GM12878 (cell line): ENCODE measurements at regions not wholly inside any gene's neighbourhood (a gene's known extent, or its start where the extent isn't known, plus 50 kb on each side); places are given as distances from the start of the nearest gene placed in this dataset.
A peak's percentile ranks its signal among the peaks of the same experiment; 100 is the strongest.

Experiments
- ATAC-seq: fragments of 200-7000 bp; cut with Tn5 transposase; 3 replicates; pipeline ENCODE4 v1.9.1; 2020; ENCODE audit warnings: mild to moderate bottlenecking, moderate library complexity
- BruUV-seq: library from RNA; stranded (reverse); fragments of 400-500 nt; replicated peaks from 2 replicates; lab custom pipeline; 2021; lab: Mats Ljungman, UMichigan
- CTCF ChIA-PET: fragments of 300-600 bp; sonication (Branson Sonifier 250); formaldehyde crosslinking; extraction: SDS; loops from one replicate; lab custom pipeline; 2021; ENCODE audit warnings: inconsistent platforms; lab: Yijun Ruan, JAX
- POLR2A ChIA-PET: fragments of 350-600 bp; formaldehyde crosslinking; extraction: SDS; loops from one replicate; lab custom pipeline; 2021; ENCODE audit warnings: inconsistent platforms; lab: Charles Lee
- RAD21 ChIA-PET: fragments of 300-600 bp; sonication (Branson Sonifier 250); formaldehyde crosslinking; loops from one replicate; lab custom pipeline; 2023; ENCODE audit warnings: antibody characterized with exemption; ENCODE audit not compliant: unreplicated experiment; lab: Charles Lee
- SMC1A ChIA-PET: fragments of 300-600 bp; sonication (Branson Sonifier 250); formaldehyde crosslinking; loops from one replicate; lab custom pipeline; 2023; ENCODE audit not compliant: unreplicated experiment, uncharacterized antibody; lab: Charles Lee
- DNase-seq: peaks from one replicate; pipeline ENCODE4 v3.0.0-alpha.2; 2011; ENCODE audit warnings: low read depth, low spot score
- FAIRE-seq: peaks from 3 replicates; lab custom pipeline; 2011; peaks lifted over from hg19 to GRCh38; lab: Jason Lieb, UNC
- H2AFZ ChIP-seq: 2 replicates; pipeline ENCODE4 v1.6.0; 2011; ENCODE audit warnings: low read depth, low read length, control low read depth; ENCODE audit not compliant: control insufficient read depth
- H3K27ac ChIP-seq: 2 replicates; pipeline ENCODE4 v1.5.1; 2011; ENCODE audit warnings: control low read depth; ENCODE audit not compliant: control insufficient read depth, insufficient read depth
- H3K27me3 ChIP-seq, 2 experiments: replicated peaks in 1 of 2; 2 replicates each; pipeline versions ENCODE4 v1.6.0 to v1.6.1; 2011; ENCODE audit warnings: low read length in 1 of 2; ENCODE audit not compliant: control insufficient read depth in 2 of 2, insufficient read depth in 2 of 2
- H3K36me3 ChIP-seq, 2 experiments: 2 replicates each; pipeline ENCODE4 v1.5.1; 2011; ENCODE audit warnings: low read length in 1 of 2; ENCODE audit not compliant: control insufficient read depth in 2 of 2, insufficient read depth in 2 of 2
- H3K4me1 ChIP-seq: 2 replicates; pipeline ENCODE4 v1.6.1; 2011; ENCODE audit warnings: mild to moderate bottlenecking, low read length, moderate library complexity, mixed read lengths; ENCODE audit not compliant: control insufficient read depth, insufficient read depth
- H3K4me2 ChIP-seq: 2 replicates; pipeline ENCODE4 v1.6.0; 2011; ENCODE audit warnings: control low read depth; ENCODE audit not compliant: control insufficient read depth, insufficient read depth
- H3K4me3 ChIP-seq: fragments of 200-600 bp; sonication (generic); 2 replicates; pipeline ENCODE4 v1.5.1; 2016
- H3K79me2 ChIP-seq: 2 replicates; pipeline ENCODE4 v1.6.0; 2011; ENCODE audit warnings: low read length; ENCODE audit not compliant: control insufficient read depth, insufficient read depth
- H3K9ac ChIP-seq: 2 replicates; pipeline ENCODE4 v1.8.0; 2011; ENCODE audit warnings: low read length, control low read depth, mixed read lengths; ENCODE audit not compliant: control insufficient read depth, insufficient read depth
- H3K9me3 ChIP-seq: replicated peaks from 3 replicates; pipeline ENCODE4 v1.5.1; 2011; ENCODE audit warnings: mild to moderate bottlenecking, low read length; ENCODE audit not compliant: control insufficient read depth, insufficient read depth
- H4K20me1 ChIP-seq: 2 replicates; pipeline ENCODE4 v1.6.0; 2011; ENCODE audit not compliant: control insufficient read depth, insufficient read depth
- ASH2L ChIP-seq: fragments of 300-600, 200-600 bp; sonication (generic); IDR thresholded peaks from 2 replicates; pipeline ENCODE4 v1.6.1; 2017; ENCODE audit warnings: low read depth, mild to moderate bottlenecking, borderline replicate concordance
- BHLHE40 ChIP-seq, 2 experiments: fragments of 450-650 bp in 1 of 2; IDR thresholded peaks; 2 replicates each; pipeline ENCODE4 v1.6.1; 2011 to 2017; ENCODE audit warnings: low read depth in 2 of 2, borderline replicate concordance in 1 of 2, improper control_type of control experiment in 1 of 2, low read length in 1 of 2, mild to moderate bottlenecking in 1 of 2
- CBX5 ChIP-seq: sonication (generic); IDR thresholded peaks from 2 replicates; pipeline ENCODE4 v1.6.1; 2016; ENCODE audit warnings: low read depth, moderate library complexity, mild to moderate bottlenecking, inconsistent platforms
- HDAC2 ChIP-seq: fragments of 200-600 bp; sonication (generic); IDR thresholded peaks from 2 replicates; pipeline ENCODE4 v1.6.1; 2017
- MTA3 ChIP-seq: IDR thresholded peaks from 2 replicates; pipeline ENCODE4 v1.6.1; 2012; ENCODE audit warnings: low read length, inconsistent platforms, borderline replicate concordance
- SREBF2 ChIP-seq: IDR thresholded peaks from 2 replicates; pipeline ENCODE4 v1.6.1; 2012; ENCODE audit warnings: mild to moderate bottlenecking, low read length
- ZZZ3 ChIP-seq: IDR thresholded peaks from 2 replicates; pipeline ENCODE4 v1.6.1; 2011; ENCODE audit warnings: low read depth; ENCODE audit not compliant: control insufficient read depth, insufficient read length
- WGBS: methylation state at CpG from one replicate; pipeline ENCODE4 v1.1.6; 2016; ENCODE audit warnings: low lambda C conversion rate; ENCODE audit not compliant: insufficient replicate concordance, insufficient coverage; ENCODE audit errors: missing lambda C conversion rate; 5-methylcytosine and 5-hydroxymethylcytosine counted together
- in situ Hi-C: fragments of 300-500 bp; cut with MboI; formaldehyde crosslinking; loops from 9 replicates; pipeline ENCODE4 v1.14.3; 2018; ENCODE audit warnings: mixed read lengths
- intact Hi-C: fragments of 100-400 bp; cut with micrococcal nuclease; formaldehyde crosslinking; loops from one replicate; pipeline ENCODE4 v1.14.2; 2022; ENCODE audit not compliant: unreplicated experiment
- TF ChIP-seq, protein P1 (sequence below), 3 experiments: IDR thresholded peaks in 2 of 3; conservative IDR thresholded peaks in 1 of 3; 2 replicates each; pipeline ENCODE4 v1.5.1; 2011; ENCODE audit warnings: low read depth in 3 of 3, low read length in 3 of 3, mild to moderate bottlenecking in 3 of 3, control low read depth in 2 of 3, moderate library complexity in 2 of 3, inconsistent platforms in 1 of 3, mixed read lengths in 1 of 3; ENCODE audit not compliant: control insufficient read depth in 2 of 3, insufficient read depth in 1 of 3; ENCODE audit errors: extremely low read depth in 1 of 3
- TF ChIP-seq, protein P2 (sequence below): fragments of 450-650 bp; IDR thresholded peaks from 2 replicates; pipeline ENCODE4 v1.6.1; 2017; ENCODE audit warnings: borderline replicate concordance

DNA sequence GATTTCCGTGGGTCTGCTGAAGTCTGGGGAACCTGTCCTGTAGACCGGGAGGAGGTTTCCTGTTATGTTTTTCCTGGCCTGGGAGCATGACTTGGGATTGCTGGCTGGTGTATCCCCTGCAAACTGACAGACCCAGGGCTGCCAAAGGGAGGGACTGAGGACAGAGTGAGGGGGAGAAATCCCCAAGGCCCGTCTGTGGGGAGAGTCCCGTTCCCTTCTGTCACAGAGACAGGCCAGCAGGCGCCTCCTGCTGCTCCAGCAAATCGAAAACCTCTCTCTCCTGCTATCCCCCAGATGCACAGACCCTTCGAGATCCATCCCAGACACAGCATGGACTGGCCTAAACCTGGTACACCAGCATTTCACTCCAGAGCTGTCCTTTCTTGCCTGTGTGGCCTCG is 56.2 kb upstream of the ALDH1B1 start:
- no peak for TF ChIP-seq SREBF2
- TF ChIP-seq, protein P1, sequence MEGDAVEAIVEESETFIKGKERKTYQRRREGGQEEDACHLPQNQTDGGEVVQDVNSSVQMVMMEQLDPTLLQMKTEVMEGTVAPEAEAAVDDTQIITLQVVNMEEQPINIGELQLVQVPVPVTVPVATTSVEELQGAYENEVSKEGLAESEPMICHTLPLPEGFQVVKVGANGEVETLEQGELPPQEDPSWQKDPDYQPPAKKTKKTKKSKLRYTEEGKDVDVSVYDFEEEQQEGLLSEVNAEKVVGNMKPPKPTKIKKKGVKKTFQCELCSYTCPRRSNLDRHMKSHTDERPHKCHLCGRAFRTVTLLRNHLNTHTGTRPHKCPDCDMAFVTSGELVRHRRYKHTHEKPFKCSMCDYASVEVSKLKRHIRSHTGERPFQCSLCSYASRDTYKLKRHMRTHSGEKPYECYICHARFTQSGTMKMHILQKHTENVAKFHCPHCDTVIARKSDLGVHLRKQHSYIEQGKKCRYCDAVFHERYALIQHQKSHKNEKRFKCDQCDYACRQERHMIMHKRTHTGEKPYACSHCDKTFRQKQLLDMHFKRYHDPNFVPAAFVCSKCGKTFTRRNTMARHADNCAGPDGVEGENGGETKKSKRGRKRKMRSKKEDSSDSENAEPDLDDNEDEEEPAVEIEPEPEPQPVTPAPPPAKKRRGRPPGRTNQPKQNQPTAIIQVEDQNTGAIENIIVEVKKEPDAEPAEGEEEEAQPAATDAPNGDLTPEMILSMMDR (IDR thresholded peaks at IDR 0.05 in 2 of 3, conservative IDR thresholded peaks at IDR 0.05 in 1 of 3; ENCODE audit: control insufficient read depth in 2 of 3, extremely low read depth in 1 of 3, insufficient read depth in 1 of 3, low read depth in 3 of 3, low read length in 3 of 3), result peak in 1 of 3 experiments; percentile 27; a peak in 2 of 6 replicates
- DNase-seq, result no peak
- Histone ChIP-seq H2AFZ (no peak overlapping the region), H3K27ac (no peak overlapping the region), H3K4me3 (no peak overlapping the region), H4K20me1 (no peaks in the 10 kb centered on the region), H3K9me3 (no peaks in the 10 kb centered on the region), H3K79me2 (no peaks in the 10 kb centered on the region), H3K36me3 (no peaks in the 10 kb centered on the region), H3K4me1 (no peaks in the 10 kb centered on the region), H3K9ac (no peak overlapping the region), H3K27me3 (no peaks in the 10 kb centered on the region; a peak in 2 of 4 replicates), H3K4me2 (no peak overlapping the region)
- POLR2A ChIA-PET, result no interaction called here
- no peak for ATAC-seq
- BruUV-seq, result no TSS peak
- in situ Hi-C loops (loop anchor here (10.0 kb wide), 1 partner anchor 62 kb away; no protein-coding TSS in a partner anchor), intact Hi-C loops (no loop called here)
- SMC1A ChIA-PET, result interaction anchor here (1.2 to 3.6 kb wide), 2 partner anchors 17 to 23 kb away, joined by 3 to 17 read pairs; no protein-coding TSS in a partner anchor
- 4% methylated on average over 8 of the region's 8 CpGs for WGBS
- CTCF ChIA-PET, result interaction anchor here (0.7 to 3.5 kb wide), 2 partner anchors 176 to 248 kb away, joined by 3 to 17 read pairs; no protein-coding TSS in a partner anchor
- no peak for FAIRE-seq
- RAD21 ChIA-PET, result no interaction called here

DNA sequence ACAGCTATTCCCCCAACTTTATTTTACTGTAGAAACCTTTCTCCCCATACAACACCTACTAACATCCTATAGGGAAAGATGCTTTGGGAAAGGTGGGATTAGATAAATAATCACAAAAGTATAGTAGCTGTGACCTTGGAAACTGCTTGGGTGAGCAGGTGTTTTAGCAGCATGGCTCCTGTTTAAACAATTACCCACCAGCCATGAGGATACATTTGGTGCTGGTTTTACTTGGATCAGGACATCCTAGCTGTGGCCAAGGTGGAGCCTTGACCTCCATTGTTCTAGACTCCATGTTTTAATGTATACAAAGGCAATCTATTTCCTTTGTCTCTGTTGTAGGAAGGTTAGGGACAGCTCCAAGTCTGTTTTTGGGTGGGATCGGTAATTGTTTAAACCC is 56.8 kb upstream of the ALDH1B1 start:
- 93% methylated on average over 1 of the region's 1 CpG for WGBS
- no peak overlapping the region for H3K4me3 ChIP-seq
- FAIRE-seq (no peak), DNase-seq (no peak), ATAC-seq (no peak)
- H3K79me2 ChIP-seq, result no peaks in the 10 kb centered on the region
- intact Hi-C loops (no loop called here), in situ Hi-C loops (loop anchor here (10.0 kb wide), 1 partner anchor 61 kb away; no protein-coding TSS in a partner anchor)
- no peak overlapping the region for H3K9ac ChIP-seq
- ChIA-PET RAD21 (no interaction called here), POLR2A (no interaction called here), SMC1A (interaction anchor here (0.7 to 3.6 kb wide), 4 partner anchors 16 to 421 kb away, joined by 3 to 24 read pairs (median 10); no protein-coding TSS in a partner anchor), CTCF (interaction anchor here (1.1 to 3.5 kb wide), 2 partner anchors 179 to 248 kb away, joined by 3 to 17 read pairs; no protein-coding TSS in a partner anchor)
- no peaks in the 10 kb centered on the region for H3K4me1 ChIP-seq
- H4K20me1 ChIP-seq, result no peaks in the 10 kb centered on the region
- no peaks in the 10 kb centered on the region; a peak in 2 of 4 replicates for H3K27me3 ChIP-seq
- no peaks in the 10 kb centered on the region for H3K36me3 ChIP-seq
- no TSS peak for BruUV-seq
- H3K27ac ChIP-seq, result no peak overlapping the region
- H3K4me2 ChIP-seq, result no peak overlapping the region
- H2AFZ ChIP-seq, result no peak overlapping the region
- no peaks in the 10 kb centered on the region for H3K9me3 ChIP-seq
- TF ChIP-seq MTA3 (no peak), ZZZ3 (no peak), CBX5 (no peak), HDAC2 (no peak), BHLHE40 (IDR thresholded peaks at IDR 0.05; ENCODE audit: borderline replicate concordance in 1 of 2, low read depth in 2 of 2, low read length in 1 of 2) (no peak), ASH2L (no peak), SREBF2 (no peak)
- TF ChIP-seq, protein P2, sequence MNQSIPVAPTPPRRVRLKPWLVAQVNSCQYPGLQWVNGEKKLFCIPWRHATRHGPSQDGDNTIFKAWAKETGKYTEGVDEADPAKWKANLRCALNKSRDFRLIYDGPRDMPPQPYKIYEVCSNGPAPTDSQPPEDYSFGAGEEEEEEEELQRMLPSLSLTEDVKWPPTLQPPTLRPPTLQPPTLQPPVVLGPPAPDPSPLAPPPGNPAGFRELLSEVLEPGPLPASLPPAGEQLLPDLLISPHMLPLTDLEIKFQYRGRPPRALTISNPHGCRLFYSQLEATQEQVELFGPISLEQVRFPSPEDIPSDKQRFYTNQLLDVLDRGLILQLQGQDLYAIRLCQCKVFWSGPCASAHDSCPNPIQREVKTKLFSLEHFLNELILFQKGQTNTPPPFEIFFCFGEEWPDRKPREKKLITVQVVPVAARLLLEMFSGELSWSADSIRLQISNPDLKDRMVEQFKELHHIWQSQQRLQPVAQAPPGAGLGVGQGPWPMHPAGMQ, result no peak
